H1 (cell line): ENCODE measurements at regions not wholly inside any gene's neighbourhood (a gene's known extent, or its start where the extent isn't known, plus 50 kb on each side); places are given as distances from the start of the nearest gene placed in this dataset.

Source experiments
- POLR2A ChIP-seq, 2 experiments: IDR thresholded peaks; 1 replicate in 1 of 2; 2 replicates in 1 of 2; pipeline ENCODE4 v1.6.1; 2011; ENCODE audit warnings: low read depth in 2 of 2, low read length in 2 of 2, mild to moderate bottlenecking in 2 of 2; ENCODE audit errors: control extremely low read depth in 1 of 2
- POLR2AphosphoS5 ChIP-seq: IDR thresholded peaks from 2 replicates; pipeline ENCODE4 v1.6.1; 2011; ENCODE audit warnings: low read depth, low read length
- SIX5 ChIP-seq: IDR thresholded peaks from 2 replicates; pipeline ENCODE4 v1.6.1; 2011; ENCODE audit warnings: mild to moderate bottlenecking, low read depth, low read length
- TEAD4 ChIP-seq: IDR thresholded peaks from 2 replicates; pipeline ENCODE4 v1.6.1; 2012; ENCODE audit warnings: low read depth, low read length, inconsistent platforms, mixed read lengths

GRCh38 chr3:154690413-154690812, 260.4 kb upstream of the GPR149 start (continued):
- TF ChIP-seq POLR2AphosphoS5 (no peak), TEAD4 (no peak), POLR2A (IDR thresholded peaks at IDR 0.05; ENCODE audit: control extremely low read depth in 1 of 2, low read depth in 2 of 2, low read length in 2 of 2) (no peak), SIX5 (no peak)
